Erythroblast (primary cell): ENCODE measurements at regions not wholly inside any gene's neighbourhood (a gene's known extent, or its start where the extent isn't known, plus 50 kb on each side); places are given as distances from the start of the nearest gene placed in this dataset.

Experiments used
- GATA1 ChIP-seq: IDR thresholded peaks from 2 replicates; pipeline ENCODE4 v1.6.1; 2011; ENCODE audit warnings: low read depth, mild to moderate bottlenecking, control low read depth, low read length, moderate library complexity
- POLR2A ChIP-seq: IDR thresholded peaks from 2 replicates; pipeline ENCODE4 v1.6.1; 2011; ENCODE audit warnings: mild to moderate bottlenecking, low read length

GRCh38 chr16:35195864-35196216 is 1736.4 kb downstream of the TP53TG3F start:
- TF ChIP-seq POLR2A, result no peak
- TF ChIP-seq GATA1, result no peak
